HFFc6 (cell line): ENCODE measurements at regions not wholly inside any gene's neighbourhood (a gene's known extent, or its start where the extent isn't known, plus 50 kb on each side); places are given as distances from the start of the nearest gene placed in this dataset.

Source experiments
- DNase-seq: peaks from one replicate; pipeline ENCODE4 v3.0.0-alpha.2; 2018
- H3K27ac Mint-ChIP-seq: 2 replicates; pipeline ENCODE4 v1.8.0; 2020; ENCODE audit warnings: mild to moderate bottlenecking, mixed read lengths
- H3K27me3 Mint-ChIP-seq: 2 replicates; pipeline ENCODE4 v1.8.0; 2021; ENCODE audit warnings: mild to moderate bottlenecking, moderate library complexity, mixed read lengths; ENCODE audit not compliant: insufficient read depth
- H3K36me3 Mint-ChIP-seq: 2 replicates; pipeline ENCODE4 v1.8.0; 2021; ENCODE audit warnings: low read depth, mixed read lengths
- H3K4me1 Mint-ChIP-seq: 2 replicates; pipeline ENCODE4 v1.8.0; 2020; ENCODE audit warnings: low read depth, mixed read lengths
- H3K4me3 Mint-ChIP-seq: 2 replicates; pipeline ENCODE4 v1.8.0; 2020; ENCODE audit warnings: mild to moderate bottlenecking, moderate library complexity, mixed read lengths
- H3K9me3 Mint-ChIP-seq: 2 replicates; pipeline ENCODE4 v1.8.0; 2020; ENCODE audit warnings: mild to moderate bottlenecking, mixed read lengths
- CTCF ChIP-seq: fragments of 200-600 bp; sonication (generic); IDR thresholded peaks from 2 replicates; pipeline ENCODE4 v1.5.0; 2021; ENCODE audit warnings: antibody characterized with exemption, mild to moderate bottlenecking

- H3K27ac Mint-ChIP-seq, result no peak overlapping the region
- no peaks in the 10 kb centered on the region for H3K4me1 Mint-ChIP-seq
- peaks cover 26% of the 10 kb centered on the region for H3K27me3 Mint-ChIP-seq
- no peaks in the 10 kb centered on the region for H3K36me3 Mint-ChIP-seq
- no peak overlapping the region for H3K4me3 Mint-ChIP-seq
- TF ChIP-seq CTCF, result no peak
- no peaks in the 10 kb centered on the region for H3K9me3 Mint-ChIP-seq
- DNase-seq, result no peak
Measured at GRCh38 chr15:67991706-67992105, 62.4 kb upstream of the PIAS1 start.

GRCh38 chr15:67992411-67992810, 61.7 kb upstream of the PIAS1 start:
- Mint-ChIP-seq H3K4me3 (no peak overlapping the region), H3K36me3 (no peaks in the 10 kb centered on the region), H3K4me1 (peaks cover 2% of the 10 kb centered on the region; the same call in 1 of the 2 replicates), H3K9me3 (no peaks in the 10 kb centered on the region), H3K27ac (no peak overlapping the region), H3K27me3 (peaks cover 23% of the 10 kb centered on the region)
- DNase-seq, result no peak
- no peak for TF ChIP-seq CTCF

GRCh38 chr15:67992834-67993233, 61.3 kb upstream of the PIAS1 start:
- no peak for DNase-seq
- H3K27me3 Mint-ChIP-seq, result peaks cover 19% of the 10 kb centered on the region
- H3K36me3 Mint-ChIP-seq, result no peaks in the 10 kb centered on the region
- no peak for TF ChIP-seq CTCF
- no peak overlapping the region for H3K4me3 Mint-ChIP-seq
- H3K4me1 Mint-ChIP-seq, result peaks cover 6% of the 10 kb centered on the region
- no peak overlapping the region for H3K27ac Mint-ChIP-seq
- no peaks in the 10 kb centered on the region for H3K9me3 Mint-ChIP-seq

DNA sequence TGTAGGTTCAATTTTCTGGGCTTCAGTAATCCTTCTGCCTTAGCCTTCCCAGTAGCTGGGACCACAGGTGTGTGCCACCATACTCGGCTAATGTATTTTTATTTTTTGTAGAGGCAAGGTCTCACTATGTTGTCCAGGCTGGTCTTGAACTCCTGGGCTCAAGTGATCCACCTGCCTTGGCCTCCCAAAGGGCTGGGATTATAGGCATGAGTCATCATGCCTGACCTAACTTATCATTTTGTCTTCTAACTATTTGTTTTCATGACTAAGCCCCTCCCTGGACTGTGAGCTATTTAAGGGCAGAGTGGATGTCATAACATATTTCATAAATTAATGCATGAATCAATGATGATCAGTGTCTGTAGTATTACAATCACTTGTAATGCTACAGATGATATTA, 56.1 kb upstream of the PIAS1 start:
- no peaks in the 10 kb centered on the region for H3K9me3 Mint-ChIP-seq
- TF ChIP-seq CTCF, result no peak
- H3K4me1 Mint-ChIP-seq, result peaks cover 41% of the 10 kb centered on the region
- peaks cover 9% of the 10 kb centered on the region for H3K27me3 Mint-ChIP-seq
- peak; percentile 45 for DNase-seq
- peak overlapping the region; percentile 52; the same call in 1 of the 2 replicates for H3K27ac Mint-ChIP-seq
- H3K4me3 Mint-ChIP-seq, result peak overlapping the region; percentile 32; the same call in 1 of the 2 replicates
- no peaks in the 10 kb centered on the region for H3K36me3 Mint-ChIP-seq

GRCh38 chr15:67998599-67999133, 55.4 kb upstream of the PIAS1 start:
- DNase-seq, result peak; percentile 68
- H3K4me1 Mint-ChIP-seq, result peaks cover 41% of the 10 kb centered on the region
- H3K4me3 Mint-ChIP-seq, result peak overlapping the region; percentile 59
- H3K9me3 Mint-ChIP-seq, result no peaks in the 10 kb centered on the region
- no peaks in the 10 kb centered on the region for H3K36me3 Mint-ChIP-seq
- H3K27me3 Mint-ChIP-seq, result peaks cover 9% of the 10 kb centered on the region
- peak overlapping the region; percentile 25; the same call in 1 of the 2 replicates for H3K27ac Mint-ChIP-seq
- TF ChIP-seq CTCF, result no peak
